H9 (cell line): ENCODE measurements at regions not wholly inside any gene's neighbourhood (a gene's known extent, or its start where the extent isn't known, plus 50 kb on each side); places are given as distances from the start of the nearest gene placed in this dataset.

Source experiments
- DNase-seq: peaks from one replicate; pipeline ENCODE4 v3.0.0-alpha.2; 2017
- H2AFZ ChIP-seq: one replicate; pipeline ENCODE4 v1.6.1; 2013; ENCODE audit warnings: mild to moderate bottlenecking, low read length, control low read depth, moderate library complexity
- H2AK5ac ChIP-seq: 2 replicates; pipeline ENCODE4 v1.6.1; 2013; ENCODE audit warnings: low read length, control low read depth, mixed read lengths; ENCODE audit not compliant: insufficient read length
- H2BK120ac ChIP-seq: one replicate; pipeline ENCODE4 v1.6.1; 2013; ENCODE audit warnings: low read depth, mild to moderate bottlenecking, low read length, control low read depth, inconsistent platforms; ENCODE audit not compliant: poor library complexity, severe bottlenecking
- H2BK12ac ChIP-seq: 2 replicates; pipeline ENCODE4 v1.6.1; 2013; ENCODE audit warnings: low read length, control low read depth, mixed read lengths, low read depth; ENCODE audit not compliant: insufficient read length
- H2BK15ac ChIP-seq: 2 replicates; pipeline ENCODE4 v1.6.1; 2013; ENCODE audit warnings: low read depth, low read length, control low read depth
- H2BK20ac ChIP-seq: one replicate; pipeline ENCODE4 v1.6.1; 2013; ENCODE audit warnings: low read depth, mild to moderate bottlenecking, low read length, control low read depth, inconsistent platforms; ENCODE audit not compliant: poor library complexity, severe bottlenecking
- H2BK5ac ChIP-seq: 2 replicates; pipeline ENCODE4 v1.6.1; 2013; ENCODE audit warnings: low read length, control low read depth, mixed read lengths; ENCODE audit not compliant: insufficient read length
- H3K14ac ChIP-seq: 2 replicates; pipeline ENCODE4 v1.6.1; 2013; ENCODE audit warnings: low read length, control low read depth; ENCODE audit not compliant: insufficient read depth
- H3K18ac ChIP-seq: 2 replicates; pipeline ENCODE4 v1.6.1; 2013; ENCODE audit warnings: low read depth, mild to moderate bottlenecking, mixed read lengths, low read length, control low read depth; ENCODE audit not compliant: insufficient read length
- H3K23ac ChIP-seq: 2 replicates; pipeline ENCODE4 v1.6.1; 2013; ENCODE audit warnings: low read length, control low read depth, mixed read lengths, low read depth; ENCODE audit not compliant: insufficient read length
- H3K23me2 ChIP-seq: 2 replicates; pipeline ENCODE4 v1.6.1; 2013; ENCODE audit warnings: low read depth, mild to moderate bottlenecking, mixed read lengths, low read length, control low read depth; ENCODE audit not compliant: insufficient read length, poor library complexity, severe bottlenecking
- H3K27ac ChIP-seq: 2 replicates; pipeline ENCODE4 v1.5.1; 2013; ENCODE audit warnings: low read length, control low read depth, mixed read lengths, low read depth; ENCODE audit not compliant: insufficient read length
- H3K27me3 ChIP-seq: 2 replicates; pipeline ENCODE4 v1.6.1; 2013; ENCODE audit warnings: low read length, control low read depth, inconsistent platforms; ENCODE audit not compliant: insufficient read depth
- H3K4ac ChIP-seq: 2 replicates; pipeline ENCODE4 v1.6.1; 2013; ENCODE audit warnings: low read depth, mild to moderate bottlenecking, control low read depth, inconsistent platforms, low read length, moderate library complexity
- H3K4me1 ChIP-seq: 2 replicates; pipeline ENCODE4 v1.6.1; 2013; ENCODE audit warnings: low read length, control low read depth, inconsistent platforms; ENCODE audit not compliant: insufficient read depth
- H3K4me2 ChIP-seq: 2 replicates; pipeline ENCODE4 v1.6.1; 2013; ENCODE audit warnings: low read length, control low read depth, mixed read lengths; ENCODE audit not compliant: insufficient read length, insufficient read depth
- H3K56ac ChIP-seq: 2 replicates; pipeline ENCODE4 v1.6.1; 2013; ENCODE audit warnings: low read depth, mild to moderate bottlenecking, mixed read lengths, low read length, control low read depth; ENCODE audit not compliant: insufficient read length
- H3K79me1 ChIP-seq: 2 replicates; pipeline ENCODE4 v1.6.1; 2013; ENCODE audit warnings: low read depth, mild to moderate bottlenecking, moderate library complexity, low read length, control low read depth, inconsistent platforms; ENCODE audit not compliant: insufficient read depth, poor library complexity, severe bottlenecking
- H3K79me2 ChIP-seq: 2 replicates; pipeline ENCODE4 v1.6.1; 2013; ENCODE audit warnings: low read length, control low read depth, inconsistent platforms; ENCODE audit not compliant: insufficient read depth
- H3K9ac ChIP-seq: 2 replicates; pipeline ENCODE4 v1.6.1; 2013; ENCODE audit warnings: low read length, control low read depth, mixed read lengths; ENCODE audit not compliant: insufficient read length; ENCODE audit errors: extremely low read depth
- H3K9me3 ChIP-seq: one replicate; pipeline ENCODE4 v1.6.1; 2013; ENCODE audit warnings: low read depth, low read length, inconsistent platforms; ENCODE audit not compliant: control insufficient read depth
- H3T11ph ChIP-seq: one replicate; pipeline ENCODE4 v1.6.1; 2013; ENCODE audit warnings: mild to moderate bottlenecking, low read length, control low read depth, inconsistent platforms
- H4K20me1 ChIP-seq: one replicate; pipeline ENCODE4 v1.6.1; 2013; ENCODE audit not compliant: control insufficient read depth, insufficient read length, insufficient read depth
- H4K5ac ChIP-seq: 2 replicates; pipeline ENCODE4 v1.6.1; 2013; ENCODE audit warnings: low read depth, mild to moderate bottlenecking, mixed read lengths, low read length, control low read depth; ENCODE audit not compliant: insufficient read length
- H4K8ac ChIP-seq: replicated peaks from 2 replicates; pipeline ENCODE4 v1.6.1; 2013; ENCODE audit warnings: low read length, control low read depth, mixed read lengths, low read depth; ENCODE audit not compliant: insufficient read length
- H4K91ac ChIP-seq: 2 replicates; pipeline ENCODE4 v1.6.1; 2013; ENCODE audit warnings: low read depth, mild to moderate bottlenecking, moderate library complexity, mixed read lengths, low read length, control low read depth; ENCODE audit not compliant: insufficient read length
- H3K27ac Mint-ChIP-seq, 3 experiments: 2 replicates in 2 of 3; 3 replicates in 1 of 3; pipeline ENCODE4 v1.8.0; 2020 to 2021; ENCODE audit warnings: mixed read lengths in 3 of 3, mild to moderate bottlenecking in 1 of 3, moderate library complexity in 1 of 3
- H3K27me3 Mint-ChIP-seq: 2 replicates; pipeline ENCODE4 v1.8.0; 2021; ENCODE audit warnings: low read depth, mild to moderate bottlenecking, moderate library complexity, mixed read lengths
- H3K36me3 Mint-ChIP-seq, 3 experiments: 2 replicates in 2 of 3; 3 replicates in 1 of 3; pipeline ENCODE4 v1.8.0; 2020 to 2021; ENCODE audit warnings: low read depth in 3 of 3, mixed read lengths in 3 of 3; ENCODE audit not compliant: insufficient read depth in 1 of 3
- H3K4me1 Mint-ChIP-seq, 2 experiments: 2 replicates each; pipeline ENCODE4 v1.8.0; 2020; ENCODE audit warnings: mixed read lengths in 2 of 2
- H3K4me3 Mint-ChIP-seq, 2 experiments: 2 replicates in 1 of 2; 3 replicates in 1 of 2; pipeline ENCODE4 v1.8.0; 2020 to 2021; ENCODE audit warnings: mild to moderate bottlenecking in 2 of 2, mixed read lengths in 2 of 2, moderate library complexity in 1 of 2
- H3K9me3 Mint-ChIP-seq, 2 experiments: 2 replicates in 1 of 2; 3 replicates in 1 of 2; pipeline ENCODE4 v1.8.0; 2020; ENCODE audit warnings: mild to moderate bottlenecking in 2 of 2, mixed read lengths in 2 of 2, moderate library complexity in 1 of 2
- WGBS: extraction: QIAGEN DNeasy Blood & Tissue Kit; methylation state at CpG from one replicate; pipeline ENCODE4 v1.1.7; 2013; ENCODE audit warnings: missing lambda C conversion rate, low lambda C conversion rate, mixed read lengths; ENCODE audit not compliant: insufficient read length; ENCODE audit errors: extremely low coverage; 5-methylcytosine and 5-hydroxymethylcytosine counted together
- TF ChIP-seq, protein P1 (sequence below): fragments of 200-600 bp; sonication (generic); conservative IDR thresholded peaks from 3 replicates; pipeline ENCODE4 v1.8.0; 2021; ENCODE audit warnings: antibody characterized with exemption, mild to moderate bottlenecking

DNA sequence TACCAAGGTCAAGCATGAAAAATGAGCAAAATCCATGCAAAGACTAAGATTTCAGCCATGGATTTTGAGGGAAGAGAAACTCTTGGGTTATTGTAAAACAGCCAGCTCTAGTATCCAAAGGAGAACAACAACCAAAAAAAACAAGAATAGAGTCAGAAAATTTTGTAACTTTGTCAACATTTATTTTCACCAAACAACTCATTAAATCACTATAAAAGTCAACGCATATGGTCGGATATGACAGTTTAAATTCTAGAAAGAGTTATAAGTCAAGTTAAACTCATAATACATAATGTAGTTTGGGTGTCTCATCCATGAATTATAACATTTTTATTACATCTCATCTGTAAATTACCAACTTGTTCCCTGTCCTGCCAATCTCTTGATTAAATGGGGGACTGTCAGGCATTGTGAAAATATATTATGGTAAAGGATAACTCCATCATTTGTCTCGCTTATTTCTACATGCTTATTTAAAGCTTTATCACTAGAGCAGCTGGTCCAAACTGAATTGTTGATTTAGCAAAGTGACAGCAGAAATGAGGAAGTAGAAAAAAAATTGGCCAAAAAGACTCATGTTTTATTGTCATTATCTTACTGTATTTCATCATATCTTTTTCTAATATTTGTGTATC is 224.8 kb upstream of the NOCT start:
- no peak overlapping the region for H3K23ac ChIP-seq
- no peak overlapping the region for H3T11ph ChIP-seq
- H3K27ac ChIP-seq: no peak overlapping the region
- H2BK12ac ChIP-seq: no peak overlapping the region
- H3K18ac ChIP-seq: no peak overlapping the region
- no peak overlapping the region for H4K91ac ChIP-seq
- H4K20me1 ChIP-seq: no peaks in the 10 kb centered on the region
- no peak overlapping the region for H2BK15ac ChIP-seq
- no peak overlapping the region for H2AFZ ChIP-seq
- no CpG with 5 or more reads among the region's 3 CpGs for WGBS
- no peak for DNase-seq
- H3K23me2 ChIP-seq: no peaks in the 10 kb centered on the region
- H4K5ac ChIP-seq: no peak overlapping the region
- Mint-ChIP-seq H3K4me3 (no peak overlapping the region), H3K36me3 (no peaks in the 10 kb centered on the region; a peak in 1 of 7 replicates), H3K27me3 (no peaks in the 10 kb centered on the region), H3K27ac (no peak overlapping the region), H3K4me1 (peaks cover 4 to 5% of the 10 kb centered on the region in 2 experiments; a peak in 2 of 4 replicates), H3K9me3 (peaks cover 0 to 2% of the 10 kb centered on the region in 2 experiments; a peak in 1 of 5 replicates)
- no peak overlapping the region for H2BK20ac ChIP-seq
- no peak overlapping the region for H3K4me2 ChIP-seq
- TF ChIP-seq, protein P1, sequence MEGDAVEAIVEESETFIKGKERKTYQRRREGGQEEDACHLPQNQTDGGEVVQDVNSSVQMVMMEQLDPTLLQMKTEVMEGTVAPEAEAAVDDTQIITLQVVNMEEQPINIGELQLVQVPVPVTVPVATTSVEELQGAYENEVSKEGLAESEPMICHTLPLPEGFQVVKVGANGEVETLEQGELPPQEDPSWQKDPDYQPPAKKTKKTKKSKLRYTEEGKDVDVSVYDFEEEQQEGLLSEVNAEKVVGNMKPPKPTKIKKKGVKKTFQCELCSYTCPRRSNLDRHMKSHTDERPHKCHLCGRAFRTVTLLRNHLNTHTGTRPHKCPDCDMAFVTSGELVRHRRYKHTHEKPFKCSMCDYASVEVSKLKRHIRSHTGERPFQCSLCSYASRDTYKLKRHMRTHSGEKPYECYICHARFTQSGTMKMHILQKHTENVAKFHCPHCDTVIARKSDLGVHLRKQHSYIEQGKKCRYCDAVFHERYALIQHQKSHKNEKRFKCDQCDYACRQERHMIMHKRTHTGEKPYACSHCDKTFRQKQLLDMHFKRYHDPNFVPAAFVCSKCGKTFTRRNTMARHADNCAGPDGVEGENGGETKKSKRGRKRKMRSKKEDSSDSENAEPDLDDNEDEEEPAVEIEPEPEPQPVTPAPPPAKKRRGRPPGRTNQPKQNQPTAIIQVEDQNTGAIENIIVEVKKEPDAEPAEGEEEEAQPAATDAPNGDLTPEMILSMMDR: no peak
- H3K9ac ChIP-seq: no peak overlapping the region
- no peaks in the 10 kb centered on the region; the same call in 1 of the 2 replicates for H3K4me1 ChIP-seq
- H3K27me3 ChIP-seq: no peaks in the 10 kb centered on the region
- H3K56ac ChIP-seq: no peak overlapping the region
- H2AK5ac ChIP-seq: no peak overlapping the region
- H3K79me1 ChIP-seq: no peaks in the 10 kb centered on the region
- no peaks in the 10 kb centered on the region; the same call in 1 of the 2 replicates for H3K79me2 ChIP-seq
- no peak overlapping the region for H3K4ac ChIP-seq
- no peak overlapping the region for H2BK120ac ChIP-seq
- H3K14ac ChIP-seq: no peak overlapping the region
- H2BK5ac ChIP-seq: no peak overlapping the region
- no peaks in the 10 kb centered on the region for H3K9me3 ChIP-seq
- no peak overlapping the region for H4K8ac ChIP-seq
